ENCODE measurements at regions not wholly inside any gene's neighbourhood (a gene's known extent, or its start where the extent isn't known, plus 50 kb on each side); places are given as distances from the start of the nearest gene placed in this dataset.

DNA sequence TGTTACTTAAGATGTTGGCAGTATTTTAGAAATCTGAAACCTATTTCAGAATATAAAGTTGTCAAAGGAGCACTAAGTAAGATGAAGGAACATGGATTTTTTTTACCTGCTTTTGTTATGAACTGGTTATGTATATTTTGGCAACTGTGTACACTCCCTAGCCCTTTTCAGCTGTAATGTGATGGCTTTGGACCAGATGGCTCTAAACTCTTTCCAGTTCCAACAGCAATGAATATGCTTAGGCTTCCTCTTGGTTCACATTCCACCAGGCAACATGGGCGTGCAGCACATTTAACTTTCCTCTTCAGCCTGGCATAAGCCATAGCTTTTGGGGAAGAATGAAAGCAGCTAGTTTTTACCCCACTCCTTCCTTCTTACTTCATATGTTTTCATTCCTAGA lies 95.6 kb upstream of the ADAMTS5 start:
- DNase-seq (ENCODE audit: insufficient read length, low spot score) (no peak), FAIRE-seq (no peak)
- TF ChIP-seq, protein P1, sequence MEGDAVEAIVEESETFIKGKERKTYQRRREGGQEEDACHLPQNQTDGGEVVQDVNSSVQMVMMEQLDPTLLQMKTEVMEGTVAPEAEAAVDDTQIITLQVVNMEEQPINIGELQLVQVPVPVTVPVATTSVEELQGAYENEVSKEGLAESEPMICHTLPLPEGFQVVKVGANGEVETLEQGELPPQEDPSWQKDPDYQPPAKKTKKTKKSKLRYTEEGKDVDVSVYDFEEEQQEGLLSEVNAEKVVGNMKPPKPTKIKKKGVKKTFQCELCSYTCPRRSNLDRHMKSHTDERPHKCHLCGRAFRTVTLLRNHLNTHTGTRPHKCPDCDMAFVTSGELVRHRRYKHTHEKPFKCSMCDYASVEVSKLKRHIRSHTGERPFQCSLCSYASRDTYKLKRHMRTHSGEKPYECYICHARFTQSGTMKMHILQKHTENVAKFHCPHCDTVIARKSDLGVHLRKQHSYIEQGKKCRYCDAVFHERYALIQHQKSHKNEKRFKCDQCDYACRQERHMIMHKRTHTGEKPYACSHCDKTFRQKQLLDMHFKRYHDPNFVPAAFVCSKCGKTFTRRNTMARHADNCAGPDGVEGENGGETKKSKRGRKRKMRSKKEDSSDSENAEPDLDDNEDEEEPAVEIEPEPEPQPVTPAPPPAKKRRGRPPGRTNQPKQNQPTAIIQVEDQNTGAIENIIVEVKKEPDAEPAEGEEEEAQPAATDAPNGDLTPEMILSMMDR (IDR thresholded peaks at IDR 0.05; ENCODE audit: insufficient read depth, missing control alignments), result no peak

DNA sequence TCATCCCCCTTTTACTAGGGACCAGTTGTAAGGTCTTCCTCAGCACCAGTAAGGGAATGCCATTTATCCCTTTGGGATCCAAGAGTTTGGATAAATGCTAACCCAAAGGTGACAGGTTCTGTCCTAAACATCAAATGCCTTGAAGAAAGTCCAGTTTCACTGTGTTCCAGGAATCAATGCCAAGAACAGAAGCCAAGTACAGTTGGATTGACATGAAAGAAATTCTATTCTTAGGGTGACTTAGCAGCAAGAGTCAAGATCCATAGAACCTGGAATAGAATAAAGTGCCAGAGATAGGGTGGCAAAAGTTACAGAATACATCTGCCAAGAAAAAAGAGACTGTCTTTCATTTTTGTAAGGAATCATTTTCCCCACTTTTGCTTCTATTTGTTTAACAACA lies 94.9 kb upstream of the ADAMTS5 start:
- FAIRE-seq (no peak), DNase-seq (ENCODE audit: insufficient read length, low spot score) (no peak)
- TF ChIP-seq, protein P1 (IDR thresholded peaks at IDR 0.05; ENCODE audit: insufficient read depth, missing control alignments), result no peak

DNA sequence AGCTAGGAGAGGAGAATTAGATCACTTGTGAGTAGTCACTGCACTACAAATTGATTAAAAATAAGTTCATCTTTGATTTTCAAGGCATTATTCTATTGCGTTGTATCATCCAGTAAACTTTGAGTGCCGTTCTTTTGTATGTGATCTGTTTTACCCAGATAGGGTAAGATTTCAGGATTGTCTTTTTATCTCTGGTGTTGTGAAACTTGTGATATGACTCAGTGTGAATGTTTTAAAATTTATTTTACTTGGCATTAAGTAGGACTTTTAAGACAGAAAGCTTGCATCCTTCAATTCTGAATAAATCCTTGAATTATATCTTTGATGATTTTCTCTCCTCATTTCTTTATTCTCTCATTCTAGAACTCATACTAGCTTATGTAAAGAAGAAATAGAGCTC lies 93.3 kb upstream of the ADAMTS5 start:
- FAIRE-seq (no peak), DNase-seq (ENCODE audit: insufficient read length, low spot score) (no peak)
- TF ChIP-seq, protein P1 (IDR thresholded peaks at IDR 0.05; ENCODE audit: insufficient read depth, missing control alignments), result no peak

DNA sequence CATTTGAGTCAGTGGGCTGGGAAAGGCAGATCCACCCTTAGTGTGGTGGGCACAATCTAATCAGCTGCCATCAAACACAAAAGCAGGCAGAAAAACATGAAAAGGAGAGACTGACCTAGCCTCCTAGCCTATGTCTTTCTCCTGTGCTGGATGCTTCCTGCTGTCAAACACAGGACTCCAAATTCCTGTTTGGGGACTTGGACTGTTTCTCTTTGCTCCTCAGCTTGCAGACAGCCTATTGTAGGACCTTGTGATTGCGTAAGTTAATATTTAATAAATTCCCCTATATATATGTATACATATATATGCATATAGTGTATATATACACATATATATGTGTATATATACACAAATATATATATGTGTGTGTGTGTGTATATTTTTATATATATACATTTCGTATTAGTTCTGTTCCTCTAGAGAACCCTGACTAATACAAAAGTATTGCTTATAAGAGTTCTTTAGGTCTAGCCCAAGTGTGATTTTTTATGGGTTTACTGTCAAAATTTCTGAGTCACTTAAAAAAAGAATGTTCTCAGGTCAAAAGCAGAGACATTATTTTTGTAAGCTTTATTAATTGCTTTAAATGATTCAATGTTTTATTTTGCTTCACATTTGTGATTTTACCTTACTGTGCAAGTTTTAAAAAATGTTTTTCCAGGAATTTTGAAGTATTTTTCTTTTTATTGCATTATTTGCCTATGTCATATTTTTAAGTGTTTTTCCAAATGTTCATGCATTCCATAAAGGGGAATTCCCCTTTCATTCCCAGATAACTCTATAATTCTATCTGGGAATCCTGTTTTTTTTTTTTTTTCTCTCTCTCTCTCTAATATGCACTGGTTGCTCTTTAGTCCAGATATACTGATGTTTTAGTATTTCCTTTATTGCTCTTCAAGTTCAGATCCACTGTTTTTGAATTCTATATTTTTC lies 92.1 kb upstream of the ADAMTS5 start:
- FAIRE-seq (no peak), DNase-seq (ENCODE audit: insufficient read length, low spot score) (no peak)
- TF ChIP-seq, protein P1 (IDR thresholded peaks at IDR 0.05; ENCODE audit: insufficient read depth, missing control alignments), result no peak

DNA sequence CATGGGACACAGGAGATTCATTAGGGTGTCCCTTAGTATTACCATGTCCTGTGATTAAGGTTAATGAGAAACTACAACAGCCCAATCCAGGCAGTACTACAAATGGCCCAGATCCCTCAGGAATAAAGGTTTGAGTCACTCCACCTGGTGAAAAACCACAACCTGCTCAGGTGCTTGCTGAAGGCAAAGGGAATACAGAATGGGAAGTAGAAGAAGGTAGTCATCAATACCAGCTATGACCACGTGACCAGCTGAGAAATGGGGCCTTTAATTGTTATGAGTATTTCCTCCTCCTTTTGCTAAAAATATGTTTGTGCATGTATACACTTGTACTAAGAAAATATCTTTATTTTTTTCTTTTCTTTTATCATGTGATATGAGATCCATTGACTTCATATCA lies 91.1 kb upstream of the ADAMTS5 start:
- TF ChIP-seq, protein P1 (IDR thresholded peaks at IDR 0.05; ENCODE audit: insufficient read depth, missing control alignments), result no peak
- DNase-seq (ENCODE audit: insufficient read length, low spot score) (no peak), FAIRE-seq (no peak)

DNA sequence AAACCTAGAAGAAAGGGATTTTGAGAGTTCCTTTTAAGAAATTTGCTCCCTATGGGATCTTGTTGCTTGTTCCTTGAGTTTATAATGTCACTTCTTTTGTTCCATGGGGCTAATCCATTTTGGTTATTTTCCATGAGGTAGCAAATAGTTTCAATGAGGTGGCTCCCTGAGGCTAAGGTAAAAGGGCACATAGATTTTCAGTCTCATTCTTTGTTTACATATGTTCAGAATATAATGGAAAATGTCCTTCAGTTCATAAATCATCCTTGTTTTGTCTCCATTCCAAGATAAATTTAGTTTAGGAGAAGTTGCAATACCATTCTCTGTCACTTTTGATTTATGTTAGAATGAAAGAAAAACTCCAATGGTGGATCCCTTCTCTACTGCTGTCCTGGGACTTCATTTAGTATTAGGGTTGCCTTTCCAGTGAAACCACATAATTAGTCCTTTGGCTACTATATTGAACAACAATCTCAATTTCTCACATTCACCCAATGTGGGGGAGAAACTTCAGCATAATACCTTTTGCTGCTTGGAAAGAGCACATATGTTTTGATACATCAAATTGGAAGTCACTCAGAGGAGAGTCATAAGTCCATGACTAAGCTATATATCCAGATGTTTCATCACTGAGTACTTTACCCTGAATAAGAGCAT lies 80.9 kb upstream of the ADAMTS5 start:
- DNase-seq (ENCODE audit: insufficient read length, low spot score) (no peak), FAIRE-seq (peak; percentile 21)

More for the DNA sequence above, 80.9 kb upstream of the ADAMTS5 start:
- TF ChIP-seq, protein P1 (IDR thresholded peaks at IDR 0.05; ENCODE audit: insufficient read depth, missing control alignments), result no peak

Measured in D721Med (cell line).